Gastrocnemius medialis (tissue), 4 donors: ENCODE measurements at regions not wholly inside any gene's neighbourhood (a gene's known extent, or its start where the extent isn't known, plus 50 kb on each side); places are given as distances from the start of the nearest gene placed in this dataset.

Experiments
- ATAC-seq, 2 donors: fragments of 150-250 bp; one replicate each; pipeline ENCODE4 v1.9.1; 2016
- DNase-seq, 2 donors: peaks; one replicate each; pipeline ENCODE4 v3.0.0-alpha.2; 2019
- H3K27ac ChIP-seq, 4 donors: fragments of 200-600 bp; sonication (generic); 1 replicate in 1 of 4; 2 replicates in 3 of 4; pipeline ENCODE4 v1.5.1; 2016 to 2018; ENCODE audit warnings: mild to moderate bottlenecking in 2 of 4, moderate library complexity in 1 of 4
- H3K27me3 ChIP-seq, 3 donors: fragments of 200-600 bp; sonication (generic) in 2 of 3; 1 replicate in 1 of 3; 2 replicates in 2 of 3; pipeline versions ENCODE4 v1.5.1 to v1.6.0; 2016 to 2019; ENCODE audit warnings: mild to moderate bottlenecking in 1 of 3, moderate library complexity in 1 of 3
- H3K36me3 ChIP-seq, 2 donors: fragments of 200-600 bp; sonication (generic) in 1 of 2; one replicate each; pipeline ENCODE4 v1.5.1; 2017 to 2018
- H3K4me1 ChIP-seq, 2 donors: fragments of 200-600 bp; sonication (generic) in 1 of 2; one replicate each; pipeline ENCODE4 v1.5.1; 2016 to 2017; ENCODE audit warnings: mild to moderate bottlenecking in 2 of 2
- H3K4me3 ChIP-seq, 4 donors: fragments of 200-600 bp; sonication (generic) in 3 of 4; 1 replicate in 1 of 4; 2 replicates in 3 of 4; pipeline ENCODE4 v1.5.1; 2016 to 2019; ENCODE audit warnings: mild to moderate bottlenecking in 2 of 4
- H3K9me3 ChIP-seq, 3 donors: fragments of 200-600 bp; sonication (generic) in 2 of 3; 1 replicate in 1 of 3; 2 replicates in 2 of 3; pipeline ENCODE4 v1.5.1; 2016 to 2019
- POLR2A ChIP-seq, 2 donors: fragments of 450-650 bp; IDR thresholded peaks; one replicate each; pipeline ENCODE4 v1.6.1; 2017; ENCODE audit warnings: antibody characterized with exemption in 2 of 2, mild to moderate bottlenecking in 2 of 2, moderate library complexity in 2 of 2
- in situ Hi-C, 4 donors: fragments of 200-750 bp; cut with MboI; loops; one replicate each; pipeline versions ENCODE4 v1.15.0 to v1.8.0; 2017; ENCODE audit warnings: low sequenced_read_pairs in 4 of 4
- intact Hi-C: fragments of 100-400 bp; cut with DNase I; formaldehyde crosslinking; loops from one replicate; pipeline ENCODE4 v1.15.1; 2023; ENCODE audit warnings: low total_unique reads
- TF ChIP-seq, protein P1 (sequence below), 5 experiments: fragments of 450-650 bp in 3 of 5; fragments of 200-600 bp in 2 of 5; sonication (generic) in 2 of 5; IDR thresholded peaks in 4 of 5; conservative IDR thresholded peaks in 1 of 5; 1 replicate in 4 of 5; 2 replicates in 1 of 5; pipeline ENCODE4 v1.5.1; 2016 to 2019; ENCODE audit warnings: antibody characterized with exemption in 5 of 5, mild to moderate bottlenecking in 3 of 5, moderate library complexity in 3 of 5

GRCh38 chr13:37925878-37926473 is 56.4 kb upstream of the TRPC4 start:
- intact Hi-C loops (no loop called here), in situ Hi-C loops (no loop called here)
- no peak overlapping the region for H3K27ac ChIP-seq
- H3K36me3 ChIP-seq, result no peaks in the 10 kb centered on the region
- H3K9me3 ChIP-seq, result no peaks in the 10 kb centered on the region
- H3K27me3 ChIP-seq, result no peaks in the 10 kb centered on the region
- no peak overlapping the region for H3K4me3 ChIP-seq
- DNase-seq, result no peak
- no peak for TF ChIP-seq POLR2A (IDR thresholded peaks at IDR 0.05)
- TF ChIP-seq, protein P1, sequence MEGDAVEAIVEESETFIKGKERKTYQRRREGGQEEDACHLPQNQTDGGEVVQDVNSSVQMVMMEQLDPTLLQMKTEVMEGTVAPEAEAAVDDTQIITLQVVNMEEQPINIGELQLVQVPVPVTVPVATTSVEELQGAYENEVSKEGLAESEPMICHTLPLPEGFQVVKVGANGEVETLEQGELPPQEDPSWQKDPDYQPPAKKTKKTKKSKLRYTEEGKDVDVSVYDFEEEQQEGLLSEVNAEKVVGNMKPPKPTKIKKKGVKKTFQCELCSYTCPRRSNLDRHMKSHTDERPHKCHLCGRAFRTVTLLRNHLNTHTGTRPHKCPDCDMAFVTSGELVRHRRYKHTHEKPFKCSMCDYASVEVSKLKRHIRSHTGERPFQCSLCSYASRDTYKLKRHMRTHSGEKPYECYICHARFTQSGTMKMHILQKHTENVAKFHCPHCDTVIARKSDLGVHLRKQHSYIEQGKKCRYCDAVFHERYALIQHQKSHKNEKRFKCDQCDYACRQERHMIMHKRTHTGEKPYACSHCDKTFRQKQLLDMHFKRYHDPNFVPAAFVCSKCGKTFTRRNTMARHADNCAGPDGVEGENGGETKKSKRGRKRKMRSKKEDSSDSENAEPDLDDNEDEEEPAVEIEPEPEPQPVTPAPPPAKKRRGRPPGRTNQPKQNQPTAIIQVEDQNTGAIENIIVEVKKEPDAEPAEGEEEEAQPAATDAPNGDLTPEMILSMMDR (IDR thresholded peaks at IDR 0.05 in 4 of 5, conservative IDR thresholded peaks at IDR 0.05 in 1 of 5), result no peak
- H3K4me1 ChIP-seq, result no peaks in the 10 kb centered on the region
- no peak for ATAC-seq

DNA sequence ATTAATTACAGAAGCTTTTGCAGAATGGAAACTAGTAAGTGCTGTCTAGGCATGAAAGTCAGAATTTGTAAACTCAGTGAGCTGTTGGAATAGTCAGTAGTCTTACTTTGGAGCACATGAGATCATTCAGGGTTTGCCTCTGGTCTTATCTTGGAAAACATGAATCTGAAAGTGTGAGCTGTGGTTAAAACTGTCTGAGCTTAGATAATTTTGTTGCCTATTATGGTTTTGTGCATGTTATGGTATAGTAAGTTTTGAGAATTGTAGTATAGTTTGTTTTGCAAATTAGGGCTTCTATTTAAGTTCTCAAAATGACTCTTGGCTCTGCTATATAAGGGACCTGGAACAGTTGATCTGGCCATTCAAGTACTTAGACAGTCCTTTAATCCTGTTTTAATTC is 53.7 kb upstream of the TRPC4 start:
- H3K4me1 ChIP-seq, result no peaks in the 10 kb centered on the region
- in situ Hi-C loops, result no loop called here
- no peak for ATAC-seq
- H3K27me3 ChIP-seq, result no peaks in the 10 kb centered on the region
- H3K36me3 ChIP-seq, result no peaks in the 10 kb centered on the region
- no peak for TF ChIP-seq POLR2A (IDR thresholded peaks at IDR 0.05)
- TF ChIP-seq, protein P1 (IDR thresholded peaks at IDR 0.05 in 4 of 5, conservative IDR thresholded peaks at IDR 0.05 in 1 of 5), result no peak
- DNase-seq, result no peak
- no peak overlapping the region for H3K4me3 ChIP-seq
- intact Hi-C loops, result no loop called here
- H3K27ac ChIP-seq, result no peak overlapping the region
- H3K9me3 ChIP-seq, result no peaks in the 10 kb centered on the region

DNA sequence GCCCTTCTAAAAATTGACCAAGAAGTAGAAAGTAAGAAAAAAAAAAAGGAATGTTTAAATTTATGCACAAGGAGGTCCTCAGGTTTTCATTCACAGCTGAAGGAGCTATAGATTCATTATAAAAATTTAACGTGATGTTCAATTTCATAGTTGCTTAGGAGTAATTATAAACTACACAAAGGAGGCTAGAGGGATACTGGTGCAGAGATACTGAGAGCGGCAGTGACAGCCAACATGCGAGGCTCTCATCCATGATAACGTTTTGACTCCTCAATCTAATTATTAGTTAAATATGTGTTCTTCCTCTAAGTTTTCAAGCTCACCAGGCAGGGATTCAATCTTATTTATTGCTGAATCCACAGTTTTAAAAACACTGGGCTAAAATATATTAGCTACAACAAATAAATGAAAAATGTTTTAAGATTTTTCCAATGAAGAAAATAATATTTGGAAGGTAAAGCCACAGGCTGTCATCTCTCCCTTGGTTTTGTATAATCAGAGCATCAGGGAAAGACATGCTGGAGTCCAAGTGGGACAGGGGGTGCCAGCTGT is 49.8 kb upstream of the TRPC4 start:
- intact Hi-C loops (no loop called here), in situ Hi-C loops (no loop called here)
- ATAC-seq (no peak), DNase-seq (no peak)
- Histone ChIP-seq H3K36me3 (no peaks in the 10 kb centered on the region), H3K27ac (no peak overlapping the region), H3K4me1 (no peaks in the 10 kb centered on the region), H3K27me3 (no peaks in the 10 kb centered on the region), H3K4me3 (no peak overlapping the region), H3K9me3 (no peaks in the 10 kb centered on the region)
- TF ChIP-seq, protein P1 (IDR thresholded peaks at IDR 0.05 in 4 of 5, conservative IDR thresholded peaks at IDR 0.05 in 1 of 5), result no peak
- TF ChIP-seq POLR2A (IDR thresholded peaks at IDR 0.05), result no peak
